Right renal pelvis (tissue), 4 donors: ENCODE measurements at regions not wholly inside any gene's neighbourhood (a gene's known extent, or its start where the extent isn't known, plus 50 kb on each side); places are given as distances from the start of the nearest gene placed in this dataset.

Experiments used
- DNase-seq, 4 donors: peaks; one replicate each; pipeline ENCODE4 v3.0.0-alpha.2; 2013; ENCODE audit warnings: low read depth in 4 of 4, low spot score in 3 of 4, missing footprints in 1 of 4

- DNase-seq = no peak
Observed at GRCh38 chr10:10596256-10596655, 421.4 kb upstream of the CELF2 start.

GRCh38 chr10:10598297-10598696 is 419.4 kb upstream of the CELF2 start:
- DNase-seq = no peak

DNA sequence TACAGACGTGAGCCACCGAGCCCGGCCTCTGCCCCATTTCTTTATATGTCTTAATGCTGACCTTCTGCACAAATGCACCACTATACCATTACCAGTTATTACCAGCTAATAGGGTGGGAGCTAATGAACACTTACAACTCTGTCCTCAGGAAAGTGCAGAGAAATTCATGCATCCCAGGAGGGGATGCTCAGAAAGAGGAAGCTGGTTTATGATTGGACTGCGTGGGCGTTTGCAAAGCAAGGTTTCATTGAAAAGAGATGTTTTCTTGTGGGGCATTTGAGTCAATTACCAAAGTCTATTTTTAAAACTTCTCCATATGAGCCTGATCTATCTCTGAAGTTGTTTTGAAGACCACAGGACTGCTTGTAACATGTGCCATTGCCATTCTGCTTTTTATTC is 417.7 kb upstream of the CELF2 start:
- no peak for DNase-seq

- DNase-seq = no peak
Observed at GRCh38 chr10:10605551-10606081, 412.1 kb upstream of the CELF2 start.

DNA sequence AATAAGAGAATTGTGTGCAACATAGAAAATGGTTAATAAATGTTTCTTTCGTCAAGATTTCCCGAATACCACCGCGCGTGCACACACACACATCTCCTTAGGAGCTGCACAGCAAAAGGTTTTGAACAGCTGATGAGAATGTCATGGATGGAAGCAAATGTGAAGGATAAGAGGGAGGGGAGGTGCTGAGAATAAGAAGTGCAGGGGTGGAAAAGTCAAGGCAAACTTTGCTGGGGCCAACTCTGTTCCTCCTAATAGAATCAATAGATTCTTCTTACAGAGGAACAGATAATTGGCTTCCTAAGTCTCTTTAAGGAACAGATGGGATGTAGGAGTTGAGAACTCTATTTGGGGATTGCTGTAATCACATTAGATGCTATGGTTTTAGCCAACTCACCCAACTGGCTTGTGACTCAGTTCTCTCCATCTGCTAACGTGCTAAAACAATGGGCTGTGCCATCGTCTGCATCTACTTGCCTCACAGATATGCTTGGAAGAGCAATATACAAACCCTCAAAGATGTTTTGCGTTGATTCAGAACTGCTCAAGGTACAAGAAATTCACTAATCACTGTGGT is 408.2 kb upstream of the CELF2 start:
- DNase-seq = no peak

GRCh38 chr10:10610171-10610570 is 407.5 kb upstream of the CELF2 start:
- no peak for DNase-seq

DNA sequence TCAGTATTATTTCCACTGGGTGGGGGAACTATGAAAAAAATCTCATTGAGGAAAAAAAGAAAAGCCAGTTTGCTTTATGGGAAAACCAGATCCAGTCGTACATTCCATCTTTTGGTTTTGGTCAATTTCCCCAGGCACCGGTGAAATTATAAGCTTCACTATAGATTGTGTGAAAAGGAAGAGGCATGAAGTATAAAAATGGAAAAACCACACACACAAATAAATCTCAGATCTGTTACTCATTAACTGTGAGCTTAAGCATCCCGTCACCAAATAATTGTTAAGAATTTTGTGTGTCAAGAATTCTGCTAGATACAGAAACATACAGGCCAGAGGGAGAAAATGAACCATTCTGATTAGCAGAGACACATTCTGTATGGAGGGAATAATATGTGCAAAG is 405.5 kb upstream of the CELF2 start:
- no peak for DNase-seq

DNA sequence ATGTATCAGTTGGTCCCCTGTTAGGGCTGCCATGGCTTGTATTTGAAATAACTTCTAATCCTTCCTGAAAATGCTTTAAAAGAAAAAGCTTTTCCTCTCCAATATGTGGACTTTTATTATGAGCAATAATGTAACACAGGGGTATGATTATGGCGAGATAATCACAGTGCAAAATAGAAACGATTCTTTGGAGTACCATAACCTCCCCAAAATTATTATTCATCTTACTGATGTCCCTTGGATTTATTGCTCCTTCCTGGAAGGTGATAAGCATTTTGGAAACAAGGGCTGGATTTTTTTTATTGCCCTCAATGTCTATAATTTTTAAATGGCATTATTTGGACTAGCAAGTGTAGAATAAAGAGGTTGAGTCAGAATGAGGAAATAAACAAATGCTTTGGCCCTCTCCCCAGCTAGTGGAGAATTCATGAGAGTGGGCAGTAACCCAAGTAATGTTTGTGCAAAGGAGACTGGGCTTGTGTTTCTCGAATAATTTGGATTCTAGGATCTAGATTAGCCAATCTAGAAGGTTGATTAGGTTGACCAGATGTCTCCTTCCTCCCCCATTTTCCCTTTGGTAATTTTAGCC is 403.9 kb upstream of the CELF2 start:
- DNase-seq = no peak

GRCh38 chr10:10617686-10618085 is 400.0 kb upstream of the CELF2 start:
- DNase-seq = no peak

- no peak for DNase-seq
Observed at GRCh38 chr10:10618139-10618538, 399.5 kb upstream of the CELF2 start.

GRCh38 chr10:10623958-10624566 is 393.6 kb upstream of the CELF2 start:
- no peak for DNase-seq

DNA sequence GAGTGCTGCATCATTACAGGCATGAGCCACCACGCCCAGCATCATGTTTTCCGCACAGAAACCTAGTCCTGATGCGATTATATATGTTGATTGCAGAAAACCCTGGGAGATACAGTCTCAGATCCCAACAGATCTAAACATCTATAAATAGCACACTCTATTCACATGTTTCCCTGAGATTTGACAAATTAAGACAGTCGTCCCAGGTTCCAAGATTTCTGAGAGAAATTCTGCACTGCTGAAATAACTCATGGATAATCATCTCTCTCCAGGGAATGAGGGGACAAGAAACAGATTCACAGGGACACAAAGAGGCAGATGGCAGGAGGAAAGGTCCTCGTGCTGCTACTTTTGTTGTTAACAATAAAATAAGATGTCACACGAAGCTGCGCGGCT is 393.1 kb upstream of the CELF2 start:
- no peak for DNase-seq

GRCh38 chr10:10625491-10625890 is 392.2 kb upstream of the CELF2 start:
- DNase-seq = no peak

GRCh38 chr10:10626734-10627133 is 390.9 kb upstream of the CELF2 start:
- DNase-seq = no peak

- no peak for DNase-seq
Observed at GRCh38 chr10:10627414-10627813, 390.3 kb upstream of the CELF2 start.

GRCh38 chr10:10629512-10629911 is 388.2 kb upstream of the CELF2 start:
- no peak for DNase-seq

- no peak for DNase-seq
Observed at GRCh38 chr10:10630281-10630680, 387.4 kb upstream of the CELF2 start.

GRCh38 chr10:10630782-10631181 is 386.9 kb upstream of the CELF2 start:
- DNase-seq = no peak

DNA sequence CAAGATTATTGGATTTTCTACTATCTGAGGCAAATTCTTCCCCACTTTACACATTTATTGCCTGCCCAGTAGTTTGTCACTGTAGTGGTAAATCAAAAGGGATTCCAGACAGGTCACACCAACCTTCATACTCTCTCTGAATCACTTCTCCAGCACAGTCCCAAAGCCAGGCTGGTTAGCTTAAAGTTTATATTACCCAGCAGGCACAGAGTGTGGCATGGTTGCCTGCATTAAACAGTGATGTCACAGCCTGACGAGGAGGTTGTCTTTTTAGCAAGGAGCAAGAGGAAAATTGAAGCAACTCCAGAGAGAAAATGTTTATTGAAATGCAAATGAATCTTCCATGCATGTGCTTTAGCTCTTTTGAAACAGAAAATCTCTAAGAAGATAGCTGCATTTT is 375.5 kb upstream of the CELF2 start:
- DNase-seq = no peak

- no peak for DNase-seq
Observed at GRCh38 chr10:10642751-10643150, 374.9 kb upstream of the CELF2 start.

DNA sequence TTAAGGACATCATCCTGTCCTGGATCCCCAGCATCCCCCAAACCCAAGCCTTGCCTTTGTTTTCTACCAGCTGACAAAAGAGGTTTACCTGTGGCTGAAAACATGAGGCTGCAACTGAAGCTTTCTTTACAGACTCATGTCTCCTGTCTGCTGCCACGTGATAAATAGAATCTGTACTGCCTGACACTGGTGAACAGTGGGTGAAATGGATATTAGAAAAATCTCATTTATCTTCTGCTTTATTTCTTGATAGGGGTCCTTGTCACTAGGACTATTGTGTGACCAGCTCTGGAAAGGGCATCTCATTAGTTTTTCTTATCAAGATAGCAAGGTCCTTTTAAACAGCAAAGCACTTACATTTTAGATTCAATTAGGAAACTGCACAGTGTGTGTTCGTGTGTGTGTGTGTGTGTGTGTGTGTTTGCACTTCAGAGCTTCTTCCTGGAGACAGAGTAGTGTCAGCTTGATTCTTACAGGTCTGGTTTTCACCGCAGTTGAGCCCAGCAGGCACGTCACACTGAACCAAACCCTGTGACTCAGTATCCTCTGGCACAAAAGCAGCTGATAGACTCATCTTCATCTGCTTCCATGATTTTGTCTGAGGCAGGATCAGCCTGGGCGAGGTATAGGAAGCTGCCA is 373.5 kb upstream of the CELF2 start:
- DNase-seq = no peak
